ENCODE measurements at regions not wholly inside any gene's neighbourhood (a gene's known extent, or its start where the extent isn't known, plus 50 kb on each side); places are given as distances from the start of the nearest gene placed in this dataset.

DNA sequence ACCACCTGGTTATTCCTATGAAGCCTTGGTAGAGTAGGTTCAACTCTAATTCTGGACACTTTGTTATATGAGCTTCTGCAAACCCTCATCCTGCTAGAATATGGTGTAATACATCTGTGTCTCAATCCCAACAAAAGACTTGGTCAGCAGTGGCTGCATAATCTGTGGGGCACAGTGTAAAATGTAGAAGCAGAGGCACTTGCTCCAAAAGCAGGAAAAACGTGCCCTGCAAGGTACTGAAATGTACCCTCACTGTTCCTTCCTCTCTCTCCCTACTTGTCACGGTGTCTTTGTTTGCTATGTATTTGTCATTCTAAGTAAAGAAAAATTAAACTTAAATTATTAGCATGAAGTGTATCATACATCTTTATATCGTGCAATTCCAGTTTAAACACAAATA lies 267.9 kb downstream of the BCL11B start:
- TF ChIP-seq CTCF (conservative IDR thresholded peaks at IDR 0.05): no peak
- TF ChIP-seq ZFX (IDR thresholded peaks at IDR 0.05): no peak
